ENCODE measurements at regions not wholly inside any gene's neighbourhood (a gene's known extent, or its start where the extent isn't known, plus 50 kb on each side); places are given as distances from the start of the nearest gene placed in this dataset.

DNA sequence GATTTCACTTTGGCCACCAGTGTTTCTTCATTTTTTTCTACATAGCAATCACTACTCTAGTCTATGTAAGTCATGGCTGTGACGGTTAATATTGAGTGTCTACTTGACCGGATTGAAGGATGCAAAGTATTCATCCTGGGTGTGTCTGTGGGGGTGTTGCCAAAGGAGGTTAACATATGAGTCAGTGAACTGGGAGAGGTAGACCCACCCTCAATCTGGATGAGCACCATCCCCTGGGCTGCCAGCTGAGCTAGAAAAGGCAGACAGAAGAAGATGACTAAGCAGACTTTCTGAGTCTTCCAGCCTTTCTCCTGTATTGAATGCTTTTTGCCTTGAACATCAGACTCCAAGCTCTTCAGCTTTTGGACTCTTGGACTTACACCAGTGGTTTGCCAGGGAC lies 265.0 kb upstream of the SLC8A1 start:
- H3K79me2 ChIP-seq (ENCODE audit: insufficient read depth, low read depth): no peaks in the 10 kb centered on the region
- H3K27ac ChIP-seq: no peak overlapping the region
- no peaks in the 10 kb centered on the region for H3K27me3 ChIP-seq (ENCODE audit: insufficient read depth, low read depth)
- H3K36me3 ChIP-seq (ENCODE audit: insufficient read depth): no peaks in the 10 kb centered on the region
- H4K20me1 ChIP-seq (ENCODE audit: insufficient read depth): no peaks in the 10 kb centered on the region
- no peaks in the 10 kb centered on the region for H3K4me1 ChIP-seq (ENCODE audit: low read depth, poor library complexity, severe bottlenecking)
- no peak for TF ChIP-seq CTCF (conservative IDR thresholded peaks at IDR 0.05; ENCODE audit: low read depth, low read length)
- H3K4me3 ChIP-seq (IDR thresholded peaks at IDR 0.05; ENCODE audit: insufficient read depth, low read depth, low read length): no peak overlapping the region
- no peak overlapping the region for H2AFZ ChIP-seq (ENCODE audit: low read depth)
- H3K9ac ChIP-seq: no peak overlapping the region
- no peak overlapping the region for H3K4me2 ChIP-seq

- no peak overlapping the region for H3K4me2 ChIP-seq
- no peaks in the 10 kb centered on the region for H3K4me1 ChIP-seq (ENCODE audit: low read depth, poor library complexity, severe bottlenecking)
- no peaks in the 10 kb centered on the region for H3K79me2 ChIP-seq (ENCODE audit: insufficient read depth, low read depth)
- H3K9ac ChIP-seq: no peak overlapping the region
- TF ChIP-seq CTCF (conservative IDR thresholded peaks at IDR 0.05; ENCODE audit: low read depth, low read length): no peak
- H3K36me3 ChIP-seq (ENCODE audit: insufficient read depth): no peaks in the 10 kb centered on the region
- H4K20me1 ChIP-seq (ENCODE audit: insufficient read depth): no peaks in the 10 kb centered on the region
- no peak overlapping the region for H2AFZ ChIP-seq (ENCODE audit: low read depth)
- H3K27ac ChIP-seq: no peak overlapping the region
- H3K27me3 ChIP-seq (ENCODE audit: insufficient read depth, low read depth): no peaks in the 10 kb centered on the region
- H3K4me3 ChIP-seq (IDR thresholded peaks at IDR 0.05; ENCODE audit: insufficient read depth, low read depth, low read length): no peak overlapping the region
Measured at GRCh38 chr2:40719414-40719813, 267.5 kb upstream of the SLC8A1 start.

- Histone ChIP-seq H3K36me3 (ENCODE audit: insufficient read depth) (no peaks in the 10 kb centered on the region), H3K4me2 (no peak overlapping the region), H3K27ac (no peak overlapping the region), H3K79me2 (ENCODE audit: insufficient read depth, low read depth) (no peaks in the 10 kb centered on the region), H3K27me3 (ENCODE audit: insufficient read depth, low read depth) (no peaks in the 10 kb centered on the region), H3K4me1 (ENCODE audit: low read depth, poor library complexity, severe bottlenecking) (no peaks in the 10 kb centered on the region), H3K4me3 (IDR thresholded peaks at IDR 0.05; ENCODE audit: insufficient read depth, low read depth, low read length) (no peak overlapping the region), H2AFZ (ENCODE audit: low read depth) (no peak overlapping the region), H3K9ac (no peak overlapping the region), H4K20me1 (ENCODE audit: insufficient read depth) (no peaks in the 10 kb centered on the region)
- TF ChIP-seq CTCF (conservative IDR thresholded peaks at IDR 0.05; ENCODE audit: low read depth, low read length): no peak
Measured at GRCh38 chr2:40721595-40721994, 269.7 kb upstream of the SLC8A1 start.

DNA sequence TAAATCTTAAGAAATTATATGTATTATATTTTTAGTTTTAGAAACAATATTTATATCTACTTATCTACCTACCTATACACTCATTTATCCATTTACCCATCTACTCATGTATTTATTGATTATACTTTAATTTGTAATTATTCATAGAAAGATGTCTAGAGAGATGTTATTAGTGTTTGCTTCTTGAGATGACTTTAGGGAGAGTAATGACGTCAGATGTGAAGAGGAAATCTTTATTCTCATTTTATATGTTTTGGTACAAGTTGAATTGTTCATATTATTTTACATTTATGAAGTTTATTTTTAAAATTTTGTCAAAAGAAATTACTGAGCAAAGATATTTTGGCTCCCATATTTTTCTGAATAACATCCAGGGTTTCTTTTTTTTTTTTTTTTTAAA lies 271.3 kb upstream of the SLC8A1 start:
- Histone ChIP-seq H3K36me3 (ENCODE audit: insufficient read depth) (no peaks in the 10 kb centered on the region), H3K4me1 (ENCODE audit: low read depth, poor library complexity, severe bottlenecking) (no peaks in the 10 kb centered on the region)
- no peak for TF ChIP-seq CTCF (conservative IDR thresholded peaks at IDR 0.05; ENCODE audit: low read depth, low read length)

DNA sequence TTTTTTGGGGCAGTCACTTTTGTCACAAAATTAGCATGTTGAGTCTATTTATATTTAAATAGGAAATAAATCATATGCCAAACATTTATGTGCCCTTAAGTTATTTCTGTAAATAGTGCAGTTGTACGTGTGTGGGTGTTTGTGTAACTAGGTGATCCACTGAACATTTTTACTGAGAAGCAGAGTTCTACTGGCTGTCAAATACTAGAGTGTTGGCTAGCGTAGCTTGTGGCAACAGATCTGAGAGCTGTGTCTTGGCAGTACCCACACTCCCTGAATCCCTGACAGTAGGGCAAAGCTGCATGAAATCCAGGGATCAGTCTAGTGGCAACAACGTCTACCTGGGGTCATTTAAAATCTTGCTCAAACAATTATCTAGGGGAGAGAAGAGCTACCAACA lies 273.1 kb upstream of the SLC8A1 start:
- Histone ChIP-seq H3K4me1 (ENCODE audit: low read depth, poor library complexity, severe bottlenecking) (no peaks in the 10 kb centered on the region), H3K27me3 (ENCODE audit: insufficient read depth, low read depth) (no peaks in the 10 kb centered on the region), H2AFZ (ENCODE audit: low read depth) (no peak overlapping the region), H3K4me3 (IDR thresholded peaks at IDR 0.05; ENCODE audit: insufficient read depth, low read depth, low read length) (no peak overlapping the region), H3K79me2 (ENCODE audit: insufficient read depth, low read depth) (no peaks in the 10 kb centered on the region), H3K4me2 (no peak overlapping the region), H3K27ac (no peak overlapping the region), H3K9ac (no peak overlapping the region), H4K20me1 (ENCODE audit: insufficient read depth) (no peaks in the 10 kb centered on the region), H3K36me3 (ENCODE audit: insufficient read depth) (no peaks in the 10 kb centered on the region)
- no peak for TF ChIP-seq CTCF (conservative IDR thresholded peaks at IDR 0.05; ENCODE audit: low read depth, low read length)

More for the DNA sequence above, 271.3 kb upstream of the SLC8A1 start:
- no peak overlapping the region for H3K27ac ChIP-seq
- no peaks in the 10 kb centered on the region for H4K20me1 ChIP-seq (ENCODE audit: insufficient read depth)
- no peak overlapping the region for H3K4me3 ChIP-seq (IDR thresholded peaks at IDR 0.05; ENCODE audit: insufficient read depth, low read depth, low read length)
- no peak overlapping the region for H3K4me2 ChIP-seq
- H2AFZ ChIP-seq (ENCODE audit: low read depth): no peak overlapping the region
- H3K27me3 ChIP-seq (ENCODE audit: insufficient read depth, low read depth): no peaks in the 10 kb centered on the region
- no peaks in the 10 kb centered on the region for H3K79me2 ChIP-seq (ENCODE audit: insufficient read depth, low read depth)
- H3K9ac ChIP-seq: no peak overlapping the region
